HepG2 (cell line): ENCODE measurements at regions not wholly inside any gene's neighbourhood (a gene's known extent, or its start where the extent isn't known, plus 50 kb on each side); places are given as distances from the start of the nearest gene placed in this dataset.

Source experiments
- ATAC-seq: fragments of 200-7000 bp; cut with Tn5 transposase; 3 replicates; pipeline ENCODE4 v1.9.1; 2020; ENCODE audit warnings: mild to moderate bottlenecking, moderate library complexity
- BruUV-seq: library from RNA; stranded (reverse); fragments of 400-500 nt; replicated peaks from 2 replicates; lab custom pipeline; 2021; lab: Mats Ljungman, UMichigan
- CTCF ChIA-PET: fragments of 300-600 bp; formaldehyde crosslinking; extraction: SDS; loops from one replicate; lab custom pipeline; 2021; ENCODE audit warnings: low total read pairs, inconsistent platforms, low intra/inter-chr PET ratio; lab: Yijun Ruan, JAX
- POLR2A ChIA-PET: fragments of 350-600 bp; sonication (Branson Sonifier 250); formaldehyde crosslinking; loops from one replicate; lab custom pipeline; 2020; ENCODE audit warnings: antibody characterized with exemption, inconsistent platforms; lab: Yijun Ruan, JAX
- DNase-seq: peaks from one replicate; pipeline ENCODE4 v3.0.0-alpha.2; 2015; ENCODE audit warnings: low spot score
- FAIRE-seq: peaks from 3 replicates; lab custom pipeline; 2011; peaks lifted over from hg19 to GRCh38; lab: Jason Lieb, UNC
- H2AFZ ChIP-seq: one replicate; pipeline ENCODE4 v1.6.1; 2011; ENCODE audit warnings: low read length, inconsistent platforms
- H3K27ac ChIP-seq: fragments of 300-600 bp; 3 replicates; pipeline ENCODE4 v1.8.0; 2011; ENCODE audit warnings: mixed run types, mild to moderate bottlenecking, mixed read lengths, low read length, inconsistent platforms; ENCODE audit not compliant: insufficient read depth; ENCODE audit errors: extremely low read length
- H3K27me3 ChIP-seq, 2 experiments: fragments of 200-600 bp in 1 of 2; 2 replicates in 1 of 2; 3 replicates in 1 of 2; pipeline versions ENCODE4 v1.6.0 to v1.8.0; 2011; ENCODE audit warnings: low read length in 2 of 2, mild to moderate bottlenecking in 2 of 2, moderate library complexity in 2 of 2, inconsistent platforms in 1 of 2; ENCODE audit not compliant: insufficient read depth in 2 of 2, control insufficient read depth in 1 of 2
- H3K36me3 ChIP-seq, 2 experiments: fragments of 200-600 bp in 1 of 2; replicated peaks in 1 of 2; 2 replicates in 1 of 2; 3 replicates in 1 of 2; pipeline versions ENCODE4 v1.5.1 to v1.8.0; 2011; ENCODE audit warnings: low read length in 2 of 2, inconsistent platforms in 1 of 2; ENCODE audit not compliant: insufficient read depth in 2 of 2, control insufficient read depth in 1 of 2
- H3K4me1 ChIP-seq: 2 replicates; pipeline ENCODE4 v1.5.1; 2012; ENCODE audit warnings: low read length, inconsistent platforms; ENCODE audit not compliant: insufficient read depth
- H3K4me2 ChIP-seq: 2 replicates; pipeline ENCODE4 v1.6.0; 2011; ENCODE audit warnings: low read depth, low read length, inconsistent platforms
- H3K4me3 ChIP-seq, 3 experiments: fragments of 200-600 bp in 1 of 3; sonication (generic), shearing (Covaris generic) in 1 of 3; replicated peaks in 1 of 3; 2 replicates each; pipeline ENCODE4 v1.5.1; 2011 to 2016; ENCODE audit warnings: low read length in 3 of 3, inconsistent platforms in 2 of 3, low read depth in 2 of 3, mild to moderate bottlenecking in 2 of 3, control low read depth in 1 of 3, mixed read lengths in 1 of 3; ENCODE audit not compliant: insufficient read depth in 1 of 3
- H3K79me2 ChIP-seq: one replicate; pipeline ENCODE4 v1.6.1; 2011; ENCODE audit warnings: low read length, inconsistent platforms; ENCODE audit not compliant: insufficient read depth
- H3K9ac ChIP-seq: 2 replicates; pipeline ENCODE4 v1.6.0; 2011; ENCODE audit warnings: mild to moderate bottlenecking, low read depth, low read length, inconsistent platforms; ENCODE audit not compliant: insufficient read depth
- H3K9me3 ChIP-seq: 2 replicates; pipeline ENCODE4 v1.5.1; 2012; ENCODE audit warnings: mild to moderate bottlenecking, low read length
- H4K20me1 ChIP-seq: 2 replicates; pipeline ENCODE4 v1.6.0; 2011; ENCODE audit warnings: inconsistent platforms, mild to moderate bottlenecking, low read length, moderate library complexity; ENCODE audit not compliant: insufficient read depth
- BATF2 ChIP-seq: sonication (generic); formaldehyde crosslinking; IDR thresholded peaks from 2 replicates; pipeline ENCODE4 v1.8.0; 2022; ENCODE audit warnings: mild to moderate bottlenecking, missing genetic modification reagents, moderate library complexity
- HNRNPH1 ChIP-seq: fragments of 200-400 bp; formaldehyde crosslinking; optimal IDR thresholded peaks from 2 replicates; pipeline ENCODE3; 2017; ENCODE audit warnings: mild to moderate bottlenecking, low read depth, low read length
- NBN ChIP-seq: fragments of 450-650 bp; conservative IDR thresholded peaks from 2 replicates; pipeline ENCODE4 v1.6.1; 2017
- RBM22 ChIP-seq: fragments of 200-400 bp; formaldehyde crosslinking; optimal IDR thresholded peaks from 2 replicates; pipeline ENCODE3; 2017; ENCODE audit warnings: mild to moderate bottlenecking, low read length, moderate library complexity
- SCMH1 ChIP-seq: sonication (generic); formaldehyde crosslinking; IDR thresholded peaks from 2 replicates; pipeline ENCODE4 v1.9.0; 2021; ENCODE audit warnings: missing genetic modification reagents, mild to moderate bottlenecking, borderline replicate concordance
- ZNF574 ChIP-seq: sonication (generic); formaldehyde crosslinking; IDR thresholded peaks from 2 replicates; pipeline ENCODE4 v1.4.0; 2020; ENCODE audit warnings: missing genetic modification reagents
- WGBS: methylation state at CpG from one replicate; pipeline ENCODE4 v1.1.6; 2017; ENCODE audit warnings: low lambda C conversion rate; 5-methylcytosine and 5-hydroxymethylcytosine counted together
- in situ Hi-C: cut with HindIII; loops from 2 replicates; pipeline ENCODE4 v1.10.0; 2017; ENCODE audit warnings: low pct_unique_long_range_greater_than_20kb; ENCODE audit not compliant: extremely low pct_ligation_motif_present
- intact Hi-C: fragments of 100-400 bp; cut with micrococcal nuclease; formaldehyde crosslinking; loops from one replicate; pipeline ENCODE4 v1.10.0; 2022; ENCODE audit not compliant: unreplicated experiment
- TF ChIP-seq, protein P1 (sequence below): sonication (generic); formaldehyde crosslinking; IDR thresholded peaks from 2 replicates; pipeline ENCODE4 v1.5.0; 2020; ENCODE audit warnings: missing genetic modification reagents
- TF ChIP-seq, protein P2 (sequence below): sonication (generic); formaldehyde crosslinking; IDR thresholded peaks from 2 replicates; pipeline ENCODE4 v1.4.0; 2020; ENCODE audit warnings: mild to moderate bottlenecking, low read depth, missing genetic modification reagents
- TF ChIP-seq, protein P3 (sequence below): sonication (generic); formaldehyde crosslinking; IDR thresholded peaks from 2 replicates; pipeline ENCODE4 v1.8.1; 2023; ENCODE audit warnings: mild to moderate bottlenecking, missing genetic modification reagents, borderline replicate concordance
- TF ChIP-seq, protein P4 (sequence below): sonication (generic); formaldehyde crosslinking; IDR thresholded peaks from 2 replicates; pipeline ENCODE4 v1.4.0; 2020; ENCODE audit warnings: missing genetic modification reagents

DNA sequence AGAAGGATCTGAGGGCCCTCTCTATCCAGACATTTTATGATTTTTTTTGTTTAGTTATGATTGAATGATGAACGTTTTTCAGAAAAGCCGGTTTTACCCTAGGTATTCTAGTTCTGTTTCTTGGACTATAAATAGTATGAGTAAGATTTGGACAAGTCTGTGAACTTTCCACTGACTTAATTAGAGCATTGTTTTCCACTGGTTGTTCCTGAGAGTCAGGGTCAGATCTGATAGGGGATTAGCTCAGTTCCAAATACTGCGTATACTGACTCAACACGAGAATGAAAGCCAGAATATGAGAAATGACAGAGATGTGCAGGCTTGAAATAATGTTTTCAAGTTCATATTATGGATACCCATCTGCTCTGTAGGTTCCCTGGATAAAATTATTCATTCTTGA is 361.6 kb downstream of the AEBP2 start (continued):
- TF ChIP-seq ZNF574 (CRISPR knock-in tag) (no peak), HNRNPH1 (no peak), SCMH1 (CRISPR knock-in tag) (no peak), BATF2 (CRISPR knock-in tag) (no peak)
- TF ChIP-seq, protein P1, sequence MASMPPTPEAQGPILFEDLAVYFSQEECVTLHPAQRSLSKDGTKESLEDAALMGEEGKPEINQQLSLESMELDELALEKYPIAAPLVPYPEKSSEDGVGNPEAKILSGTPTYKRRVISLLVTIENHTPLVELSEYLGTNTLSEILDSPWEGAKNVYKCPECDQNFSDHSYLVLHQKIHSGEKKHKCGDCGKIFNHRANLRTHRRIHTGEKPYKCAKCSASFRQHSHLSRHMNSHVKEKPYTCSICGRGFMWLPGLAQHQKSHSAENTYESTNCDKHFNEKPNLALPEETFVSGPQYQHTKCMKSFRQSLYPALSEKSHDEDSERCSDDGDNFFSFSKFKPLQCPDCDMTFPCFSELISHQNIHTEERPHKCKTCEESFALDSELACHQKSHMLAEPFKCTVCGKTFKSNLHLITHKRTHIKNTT: no peak
- TF ChIP-seq, protein P2, sequence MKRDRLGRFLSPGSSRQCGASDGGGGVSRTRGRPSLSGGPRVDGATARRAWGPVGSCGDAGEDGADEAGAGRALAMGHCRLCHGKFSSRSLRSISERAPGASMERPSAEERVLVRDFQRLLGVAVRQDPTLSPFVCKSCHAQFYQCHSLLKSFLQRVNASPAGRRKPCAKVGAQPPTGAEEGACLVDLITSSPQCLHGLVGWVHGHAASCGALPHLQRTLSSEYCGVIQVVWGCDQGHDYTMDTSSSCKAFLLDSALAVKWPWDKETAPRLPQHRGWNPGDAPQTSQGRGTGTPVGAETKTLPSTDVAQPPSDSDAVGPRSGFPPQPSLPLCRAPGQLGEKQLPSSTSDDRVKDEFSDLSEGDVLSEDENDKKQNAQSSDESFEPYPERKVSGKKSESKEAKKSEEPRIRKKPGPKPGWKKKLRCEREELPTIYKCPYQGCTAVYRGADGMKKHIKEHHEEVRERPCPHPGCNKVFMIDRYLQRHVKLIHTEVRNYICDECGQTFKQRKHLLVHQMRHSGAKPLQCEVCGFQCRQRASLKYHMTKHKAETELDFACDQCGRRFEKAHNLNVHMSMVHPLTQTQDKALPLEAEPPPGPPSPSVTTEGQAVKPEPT (CRISPR knock-in tag): no peak

DNA sequence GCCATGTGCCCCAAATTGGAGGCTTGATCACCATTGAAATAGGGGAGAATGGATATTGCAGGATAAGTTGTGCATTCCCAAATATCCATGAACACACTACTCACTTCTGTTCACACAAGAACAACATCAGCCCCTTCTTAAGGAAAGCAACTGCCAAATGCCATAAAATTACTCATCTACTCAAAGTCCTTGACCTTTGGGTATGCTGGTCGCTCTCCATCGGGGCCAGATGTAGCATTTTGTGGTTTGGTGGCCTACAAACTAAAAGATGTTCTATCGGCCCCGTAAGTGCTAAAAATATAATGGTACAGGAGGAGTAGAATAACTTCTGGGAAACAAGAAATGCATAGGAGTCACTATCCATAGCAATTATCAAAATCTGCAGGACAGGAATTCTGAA is 362.6 kb downstream of the AEBP2 start:
- Histone ChIP-seq H3K27me3 (no peaks in the 10 kb centered on the region), H3K27ac (no peak overlapping the region), H3K79me2 (no peaks in the 10 kb centered on the region), H4K20me1 (no peaks in the 10 kb centered on the region), H3K9ac (no peak overlapping the region), H3K4me2 (no peak overlapping the region), H3K9me3 (no peaks in the 10 kb centered on the region), H3K36me3 (no peaks in the 10 kb centered on the region), H3K4me3 (no peak overlapping the region), H2AFZ (no peak overlapping the region), H3K4me1 (no peaks in the 10 kb centered on the region)
- intact Hi-C loops: no loop called here
- no peak for DNase-seq
- no peak for ATAC-seq
- TF ChIP-seq RBM22 (no peak), NBN (no peak)
- TF ChIP-seq, protein P3, sequence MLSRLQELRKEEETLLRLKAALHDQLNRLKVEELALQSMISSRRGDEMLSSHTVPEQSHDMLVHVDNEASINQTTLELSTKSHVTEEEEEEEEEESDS (CRISPR knock-in tag): no peak
- TF ChIP-seq, protein P4, sequence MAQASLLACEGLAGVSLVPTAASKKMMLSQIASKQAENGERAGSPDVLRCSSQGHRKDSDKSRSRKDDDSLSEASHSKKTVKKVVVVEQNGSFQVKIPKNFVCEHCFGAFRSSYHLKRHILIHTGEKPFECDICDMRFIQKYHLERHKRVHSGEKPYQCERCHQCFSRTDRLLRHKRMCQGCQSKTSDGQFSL (CRISPR knock-in tag): no peak
- no peak for FAIRE-seq
- WGBS: 40% methylated on average over 4 of the region's 4 CpGs
- BruUV-seq: no TSS peak
- CTCF ChIA-PET: no interaction called here
- in situ Hi-C loops: no loop called here
- POLR2A ChIA-PET: no interaction called here
